ENCODE measurements at regions not wholly inside any gene's neighbourhood (a gene's known extent, or its start where the extent isn't known, plus 50 kb on each side); places are given as distances from the start of the nearest gene placed in this dataset.

- H3K27me3 ChIP-seq (replicated peaks; ENCODE audit: insufficient read depth, low read depth, low read length, poor library complexity): no peaks in the 10 kb centered on the region
- H3K36me3 ChIP-seq (ENCODE audit: insufficient read depth, low read length, poor library complexity, severe bottlenecking): no peaks in the 10 kb centered on the region
- no TSS peak for BruUV-seq (replicated peaks)
- TF ChIP-seq CTCF (conservative IDR thresholded peaks at IDR 0.05; ENCODE audit: low read depth, low read length) (no peak), EZH2 (IDR thresholded peaks at IDR 0.05; ENCODE audit: borderline replicate concordance, low read depth, low read length, poor library complexity, severe bottlenecking) (no peak)
- no peak overlapping the region for H3K4me3 ChIP-seq (ENCODE audit: low read depth, low read length, poor library complexity, severe bottlenecking)
- H3K9me3 ChIP-seq (ENCODE audit: low read depth, low read length, poor library complexity, severe bottlenecking): no peaks in the 10 kb centered on the region
- CTCF ChIA-PET: no interaction called here
- intact Hi-C loops (cut with micrococcal nuclease; ENCODE audit: unreplicated experiment): no loop called here
- DNase-seq (ENCODE audit: low spot score): no peak
- POLR2A ChIA-PET (ENCODE audit: low non-redundant PET): no interaction called here
- H3K4me1 ChIP-seq (ENCODE audit: insufficient read depth, low read length, poor library complexity, severe bottlenecking): peaks cover 9% of the 10 kb centered on the region
- no peak overlapping the region for H3K27ac ChIP-seq (ENCODE audit: low read depth, low read length, poor library complexity, severe bottlenecking)
Observed at GRCh38 chr2:176848844-176849243, 363.8 kb upstream of the HNRNPA3 start.

GRCh38 chr2:176851200-176851888 is 361.2 kb upstream of the HNRNPA3 start:
- Histone ChIP-seq H3K4me3 (ENCODE audit: low read depth, low read length, poor library complexity, severe bottlenecking) (no peak overlapping the region), H3K27me3 (replicated peaks; ENCODE audit: insufficient read depth, low read depth, low read length, poor library complexity) (no peaks in the 10 kb centered on the region), H3K36me3 (ENCODE audit: insufficient read depth, low read length, poor library complexity, severe bottlenecking) (no peaks in the 10 kb centered on the region), H3K27ac (ENCODE audit: low read depth, low read length, poor library complexity, severe bottlenecking) (no peak overlapping the region), H3K4me1 (ENCODE audit: insufficient read depth, low read length, poor library complexity, severe bottlenecking) (peaks cover 9% of the 10 kb centered on the region), H3K9me3 (ENCODE audit: low read depth, low read length, poor library complexity, severe bottlenecking) (no peaks in the 10 kb centered on the region)
- intact Hi-C loops (cut with micrococcal nuclease; ENCODE audit: unreplicated experiment): no loop called here
- no peak for DNase-seq (ENCODE audit: low spot score)
- ChIA-PET POLR2A (ENCODE audit: low non-redundant PET) (interaction anchor here (0.7 kb wide), 1 partner anchor 624 kb away, joined by 3 read pairs; no protein-coding TSS in a partner anchor), CTCF (no interaction called here)
- TF ChIP-seq EZH2 (IDR thresholded peaks at IDR 0.05; ENCODE audit: borderline replicate concordance, low read depth, low read length, poor library complexity, severe bottlenecking) (no peak), CTCF (conservative IDR thresholded peaks at IDR 0.05; ENCODE audit: low read depth, low read length) (no peak)
- no TSS peak for BruUV-seq (replicated peaks)

- peaks cover 9% of the 10 kb centered on the region for H3K4me1 ChIP-seq (ENCODE audit: insufficient read depth, low read length, poor library complexity, severe bottlenecking)
- H3K36me3 ChIP-seq (ENCODE audit: insufficient read depth, low read length, poor library complexity, severe bottlenecking): no peaks in the 10 kb centered on the region
- CTCF ChIA-PET: no interaction called here
- H3K27me3 ChIP-seq (replicated peaks; ENCODE audit: insufficient read depth, low read depth, low read length, poor library complexity): no peaks in the 10 kb centered on the region
- TF ChIP-seq EZH2 (IDR thresholded peaks at IDR 0.05; ENCODE audit: borderline replicate concordance, low read depth, low read length, poor library complexity, severe bottlenecking): no peak
- TF ChIP-seq CTCF (conservative IDR thresholded peaks at IDR 0.05; ENCODE audit: low read depth, low read length): no peak
- H3K27ac ChIP-seq (ENCODE audit: low read depth, low read length, poor library complexity, severe bottlenecking): no peak overlapping the region
- intact Hi-C loops (cut with micrococcal nuclease; ENCODE audit: unreplicated experiment): no loop called here
- no peak for DNase-seq (ENCODE audit: low spot score)
- no peak overlapping the region for H3K4me3 ChIP-seq (ENCODE audit: low read depth, low read length, poor library complexity, severe bottlenecking)
- POLR2A ChIA-PET (ENCODE audit: low non-redundant PET): no interaction called here
- no TSS peak for BruUV-seq (replicated peaks)
- no peaks in the 10 kb centered on the region for H3K9me3 ChIP-seq (ENCODE audit: low read depth, low read length, poor library complexity, severe bottlenecking)
Observed at GRCh38 chr2:176851889-176852483, 360.6 kb upstream of the HNRNPA3 start.
